ENCODE measurements at regions not wholly inside any gene's neighbourhood (a gene's known extent, or its start where the extent isn't known, plus 50 kb on each side); places are given as distances from the start of the nearest gene placed in this dataset.

DNA sequence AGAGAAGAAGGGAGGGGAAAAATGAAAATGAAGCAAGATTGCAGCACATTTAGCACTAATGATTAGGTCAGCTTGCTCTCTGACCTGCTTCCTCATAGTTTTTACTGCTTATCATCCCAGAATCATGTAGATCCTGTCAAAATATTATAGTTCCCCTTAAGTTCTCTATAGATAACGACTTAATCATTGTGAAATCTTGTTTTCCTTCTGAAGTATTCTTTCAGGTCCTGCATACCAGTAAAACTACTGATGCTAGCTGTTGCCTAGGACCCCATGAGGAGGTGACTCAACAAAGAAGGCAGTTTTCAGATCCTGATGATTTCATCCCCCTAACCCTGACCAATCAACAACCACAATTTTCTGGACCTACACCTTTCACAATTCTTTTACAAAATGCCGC, 1131.7 kb downstream of the SLITRK5 start:
- Histone ChIP-seq H3K4me2 (ENCODE audit: insufficient read depth, low read length) (no peak overlapping the region), H3K4me1 (replicated peaks in 1 of 2; ENCODE audit: control insufficient read depth in 2 of 2, insufficient read depth in 2 of 2, low read length in 2 of 2) (no peaks in the 10 kb centered on the region), H2AFZ (ENCODE audit: low read depth, low read length) (no peak overlapping the region), H3K79me2 (ENCODE audit: control insufficient read depth, insufficient read depth, low read length) (no peaks in the 10 kb centered on the region), H3K9me3 (replicated peaks; ENCODE audit: control insufficient read depth, insufficient read depth, low read depth, low read length) (no peaks in the 10 kb centered on the region; the same call in 1 of the 2 replicates), H3K36me3 (ENCODE audit: control insufficient read depth, insufficient read depth, low read length) (no peaks in the 10 kb centered on the region), H3K9ac (ENCODE audit: insufficient read depth in 1 of 2, low read depth in 2 of 2, low read length in 2 of 2) (no peak overlapping the region), H3K27ac (ENCODE audit: extremely low read depth, low read depth, low read length) (no peak overlapping the region), H3K4me3 (no peak overlapping the region), H3K27me3 (ENCODE audit: control insufficient read depth in 2 of 2, insufficient read depth in 2 of 2, low read length in 2 of 2) (no peaks in the 10 kb centered on the region), H3K9me1 (ENCODE audit: control insufficient read depth, insufficient read depth, low read length) (no peaks in the 10 kb centered on the region), H4K20me1 (replicated peaks; ENCODE audit: control insufficient read depth, insufficient read depth, low read length) (no peaks in the 10 kb centered on the region)
- 0% methylated on average over 2 of the region's 2 CpGs for WGBS (ENCODE audit: insufficient coverage, low coverage, missing lambda C conversion rate)
- DNase-seq (ENCODE audit: extremely low read depth in 1 of 4, low spot score in 3 of 4): no peak
- ChIA-PET POLR2A (interaction anchor here (0.8 kb wide), 1 partner anchor 660 kb away, joined by 3 read pairs; no protein-coding TSS in a partner anchor), CTCF (ENCODE audit: low intra/inter-chr PET ratio) (no interaction called here)
- no peak for FAIRE-seq
- BruUV-seq (replicated peaks): no TSS peak
- TF ChIP-seq ZNF253 (CRISPR knock-in tag; conservative IDR thresholded peaks at IDR 0.05) (no peak), HIVEP1 (CRISPR knock-in tag; IDR thresholded peaks at IDR 0.05) (no peak), EZH2 (IDR thresholded peaks at IDR 0.05; ENCODE audit: borderline replicate concordance, low read depth, low read length) (no peak), MCM5 (IDR thresholded peaks at IDR 0.05; ENCODE audit: low read depth) (no peak), KLF16 (IDR thresholded peaks at IDR 0.05) (no peak), ZNF165 (CRISPR knock-in tag; IDR thresholded peaks at IDR 0.05; ENCODE audit: borderline replicate concordance) (no peak)
- TF ChIP-seq, protein P1, sequence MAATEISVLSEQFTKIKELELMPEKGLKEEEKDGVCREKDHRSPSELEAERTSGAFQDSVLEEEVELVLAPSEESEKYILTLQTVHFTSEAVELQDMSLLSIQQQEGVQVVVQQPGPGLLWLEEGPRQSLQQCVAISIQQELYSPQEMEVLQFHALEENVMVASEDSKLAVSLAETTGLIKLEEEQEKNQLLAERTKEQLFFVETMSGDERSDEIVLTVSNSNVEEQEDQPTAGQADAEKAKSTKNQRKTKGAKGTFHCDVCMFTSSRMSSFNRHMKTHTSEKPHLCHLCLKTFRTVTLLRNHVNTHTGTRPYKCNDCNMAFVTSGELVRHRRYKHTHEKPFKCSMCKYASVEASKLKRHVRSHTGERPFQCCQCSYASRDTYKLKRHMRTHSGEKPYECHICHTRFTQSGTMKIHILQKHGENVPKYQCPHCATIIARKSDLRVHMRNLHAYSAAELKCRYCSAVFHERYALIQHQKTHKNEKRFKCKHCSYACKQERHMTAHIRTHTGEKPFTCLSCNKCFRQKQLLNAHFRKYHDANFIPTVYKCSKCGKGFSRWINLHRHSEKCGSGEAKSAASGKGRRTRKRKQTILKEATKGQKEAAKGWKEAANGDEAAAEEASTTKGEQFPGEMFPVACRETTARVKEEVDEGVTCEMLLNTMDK (IDR thresholded peaks at IDR 0.05; ENCODE audit: borderline replicate concordance, insufficient read depth, low read depth, low read length, poor library complexity, severe bottlenecking): no peak
- TF ChIP-seq, protein P2, sequence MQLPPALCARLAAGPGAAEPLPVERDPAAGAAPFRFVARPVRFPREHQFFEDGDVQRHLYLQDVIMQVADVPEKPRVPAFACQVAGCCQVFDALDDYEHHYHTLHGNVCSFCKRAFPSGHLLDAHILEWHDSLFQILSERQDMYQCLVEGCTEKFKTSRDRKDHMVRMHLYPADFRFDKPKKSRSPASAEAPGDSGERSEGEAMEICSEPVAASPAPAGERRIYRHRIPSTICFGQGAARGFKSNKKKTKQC (CRISPR knock-in tag; IDR thresholded peaks at IDR 0.05): no peak
- TF ChIP-seq, protein P3, sequence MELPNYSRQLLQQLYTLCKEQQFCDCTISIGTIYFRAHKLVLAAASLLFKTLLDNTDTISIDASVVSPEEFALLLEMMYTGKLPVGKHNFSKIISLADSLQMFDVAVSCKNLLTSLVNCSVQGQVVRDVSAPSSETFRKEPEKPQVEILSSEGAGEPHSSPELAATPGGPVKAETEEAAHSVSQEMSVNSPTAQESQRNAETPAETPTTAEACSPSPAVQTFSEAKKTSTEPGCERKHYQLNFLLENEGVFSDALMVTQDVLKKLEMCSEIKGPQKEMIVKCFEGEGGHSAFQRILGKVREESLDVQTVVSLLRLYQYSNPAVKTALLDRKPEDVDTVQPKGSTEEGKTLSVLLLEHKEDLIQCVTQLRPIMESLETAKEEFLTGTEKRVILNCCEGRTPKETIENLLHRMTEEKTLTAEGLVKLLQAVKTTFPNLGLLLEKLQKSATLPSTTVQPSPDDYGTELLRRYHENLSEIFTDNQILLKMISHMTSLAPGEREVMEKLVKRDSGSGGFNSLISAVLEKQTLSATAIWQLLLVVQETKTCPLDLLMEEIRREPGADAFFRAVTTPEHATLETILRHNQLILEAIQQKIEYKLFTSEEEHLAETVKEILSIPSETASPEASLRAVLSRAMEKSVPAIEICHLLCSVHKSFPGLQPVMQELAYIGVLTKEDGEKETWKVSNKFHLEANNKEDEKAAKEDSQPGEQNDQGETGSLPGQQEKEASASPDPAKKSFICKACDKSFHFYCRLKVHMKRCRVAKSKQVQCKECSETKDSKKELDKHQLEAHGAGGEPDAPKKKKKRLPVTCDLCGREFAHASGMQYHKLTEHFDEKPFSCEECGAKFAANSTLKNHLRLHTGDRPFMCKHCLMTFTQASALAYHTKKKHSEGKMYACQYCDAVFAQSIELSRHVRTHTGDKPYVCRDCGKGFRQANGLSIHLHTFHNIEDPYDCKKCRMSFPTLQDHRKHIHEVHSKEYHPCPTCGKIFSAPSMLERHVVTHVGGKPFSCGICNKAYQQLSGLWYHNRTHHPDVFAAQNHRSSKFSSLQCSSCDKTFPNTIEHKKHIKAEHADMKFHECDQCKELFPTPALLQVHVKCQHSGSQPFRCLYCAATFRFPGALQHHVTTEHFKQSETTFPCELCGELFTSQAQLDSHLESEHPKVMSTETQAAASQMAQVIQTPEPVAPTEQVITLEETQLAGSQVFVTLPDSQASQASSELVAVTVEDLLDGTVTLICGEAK (IDR thresholded peaks at IDR 0.05): no peak
- TF ChIP-seq, protein P3 (CRISPR knock-in tag; IDR thresholded peaks at IDR 0.05): no peak
- TF ChIP-seq, protein P4, sequence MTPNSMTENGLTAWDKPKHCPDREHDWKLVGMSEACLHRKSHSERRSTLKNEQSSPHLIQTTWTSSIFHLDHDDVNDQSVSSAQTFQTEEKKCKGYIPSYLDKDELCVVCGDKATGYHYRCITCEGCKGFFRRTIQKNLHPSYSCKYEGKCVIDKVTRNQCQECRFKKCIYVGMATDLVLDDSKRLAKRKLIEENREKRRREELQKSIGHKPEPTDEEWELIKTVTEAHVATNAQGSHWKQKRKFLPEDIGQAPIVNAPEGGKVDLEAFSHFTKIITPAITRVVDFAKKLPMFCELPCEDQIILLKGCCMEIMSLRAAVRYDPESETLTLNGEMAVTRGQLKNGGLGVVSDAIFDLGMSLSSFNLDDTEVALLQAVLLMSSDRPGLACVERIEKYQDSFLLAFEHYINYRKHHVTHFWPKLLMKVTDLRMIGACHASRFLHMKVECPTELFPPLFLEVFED (CRISPR knock-in tag; conservative IDR thresholded peaks at IDR 0.05): no peak
- no peak for ATAC-seq
- intact Hi-C loops (cut with micrococcal nuclease): no loop called here
- in situ Hi-C loops (cut with MboI): no loop called here

Measured in K562 (cell line).